Medulla oblongata (tissue), 1 donor: ENCODE measurements at regions not wholly inside any gene's neighbourhood (a gene's known extent, or its start where the extent isn't known, plus 50 kb on each side); places are given as distances from the start of the nearest gene placed in this dataset.

Experiments
- DNase-seq: peaks from one replicate; pipeline ENCODE4 v3.0.0-alpha.2; 2015; ENCODE audit errors: extremely low spot score

GRCh38 chr7:118696879-118697278 is 472.4 kb downstream of the ANKRD7 start:
- no peak for DNase-seq

- DNase-seq: no peak
Observed at GRCh38 chr7:118699222-118699621, 474.7 kb downstream of the ANKRD7 start.

DNA sequence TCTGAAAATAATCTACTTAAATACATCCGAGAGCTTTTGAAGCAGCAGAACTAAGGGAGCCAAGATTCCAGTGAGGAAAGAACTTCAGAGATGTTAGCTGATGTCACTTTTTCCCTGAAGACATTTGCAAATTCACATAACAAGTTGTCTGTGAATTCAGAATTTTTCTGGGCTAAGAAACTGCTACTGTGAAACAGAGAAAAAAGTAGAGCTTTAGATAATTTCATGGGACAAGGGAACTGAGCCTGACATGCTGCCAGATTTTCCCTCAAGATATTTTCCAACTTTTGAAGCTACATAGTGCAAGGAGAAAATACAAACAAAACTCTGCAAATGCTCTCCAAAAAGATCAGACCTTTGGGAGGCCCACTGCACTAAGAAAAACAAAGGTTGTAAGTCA is 484.2 kb downstream of the ANKRD7 start:
- DNase-seq: peak; percentile 23

DNA sequence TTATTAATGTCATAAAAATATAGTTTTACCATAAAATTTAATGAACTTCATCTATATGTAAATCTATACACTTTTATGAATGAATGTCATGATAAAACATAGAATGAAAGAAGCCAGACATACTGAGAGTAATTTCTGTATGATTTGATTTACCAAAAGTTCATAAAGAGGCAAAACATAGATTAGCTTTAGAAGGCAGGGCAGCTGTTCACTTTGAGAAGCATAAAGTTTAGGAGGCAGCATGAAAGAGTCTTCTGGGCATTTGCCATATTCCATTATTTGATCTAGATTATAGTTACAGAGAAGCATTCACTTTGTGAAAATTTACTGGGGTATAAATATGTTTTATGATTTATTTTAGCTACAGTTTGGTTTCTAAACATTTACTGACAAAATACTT is 487.2 kb downstream of the ANKRD7 start:
- no peak for DNase-seq

DNA sequence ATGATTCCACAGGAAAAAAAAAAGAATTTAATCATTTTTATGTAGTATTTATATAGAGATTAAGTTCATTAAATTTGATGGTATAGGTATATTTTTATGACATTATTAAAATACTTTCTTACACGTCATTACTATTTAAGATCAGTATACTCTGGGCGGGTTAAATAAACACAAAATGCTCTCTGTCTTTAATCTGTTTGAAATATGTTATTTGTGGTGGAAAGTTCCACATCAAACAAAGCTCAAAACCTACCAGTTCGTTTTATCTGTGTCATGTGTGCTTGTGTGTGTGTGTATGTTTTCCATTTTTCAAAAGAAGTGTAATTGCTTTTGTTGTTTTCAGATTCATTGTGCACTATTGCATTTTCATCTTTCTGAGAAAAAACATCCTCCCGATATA is 488.5 kb downstream of the ANKRD7 start:
- DNase-seq: no peak

DNA sequence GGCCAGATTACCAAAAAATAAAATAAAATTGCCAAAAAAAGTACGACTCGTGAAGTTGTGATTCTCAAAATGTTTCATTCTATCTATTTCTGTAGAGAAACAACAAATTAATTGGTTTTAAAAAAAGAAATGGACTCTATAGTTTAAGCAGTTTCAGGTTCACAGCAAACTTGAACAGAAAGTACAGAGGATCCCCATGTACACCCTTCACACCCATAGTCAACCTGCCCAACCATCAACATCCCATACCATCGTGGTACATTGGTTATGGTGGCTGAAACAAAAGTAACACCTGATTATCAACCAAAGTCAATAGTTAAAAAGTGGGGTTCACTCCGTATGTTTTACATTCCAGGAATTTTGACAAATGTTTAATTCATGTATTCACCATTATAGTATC is 496.1 kb downstream of the ANKRD7 start:
- no peak for DNase-seq

- DNase-seq: no peak
Observed at GRCh38 chr7:118731854-118732253, 507.4 kb downstream of the ANKRD7 start.

DNA sequence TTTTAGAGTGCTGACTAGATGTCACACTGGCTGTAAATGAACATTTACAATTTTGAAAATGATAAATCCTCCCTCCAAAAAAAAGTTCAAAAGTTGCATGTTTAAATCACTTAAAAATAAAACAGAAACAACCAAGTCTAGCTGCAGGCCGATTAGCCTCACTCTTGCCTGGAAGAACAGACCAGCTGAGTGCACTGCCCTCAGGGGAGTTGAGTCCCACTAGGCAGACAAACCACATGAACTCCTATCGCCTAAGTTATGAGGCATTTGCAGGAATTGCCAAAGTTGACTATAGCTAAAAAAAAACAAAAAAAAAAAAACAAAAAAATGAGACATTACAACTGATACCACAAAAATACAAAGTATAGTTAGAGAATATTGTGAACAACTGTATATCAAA is 510.0 kb downstream of the ANKRD7 start:
- no peak for DNase-seq

GRCh38 chr7:118735441-118735840 is 510.9 kb downstream of the ANKRD7 start:
- no peak for DNase-seq

- no peak for DNase-seq
Observed at GRCh38 chr7:118737935-118738334, 513.4 kb downstream of the ANKRD7 start.

GRCh38 chr7:118745927-118746326 is 521.4 kb downstream of the ANKRD7 start:
- no peak for DNase-seq

DNA sequence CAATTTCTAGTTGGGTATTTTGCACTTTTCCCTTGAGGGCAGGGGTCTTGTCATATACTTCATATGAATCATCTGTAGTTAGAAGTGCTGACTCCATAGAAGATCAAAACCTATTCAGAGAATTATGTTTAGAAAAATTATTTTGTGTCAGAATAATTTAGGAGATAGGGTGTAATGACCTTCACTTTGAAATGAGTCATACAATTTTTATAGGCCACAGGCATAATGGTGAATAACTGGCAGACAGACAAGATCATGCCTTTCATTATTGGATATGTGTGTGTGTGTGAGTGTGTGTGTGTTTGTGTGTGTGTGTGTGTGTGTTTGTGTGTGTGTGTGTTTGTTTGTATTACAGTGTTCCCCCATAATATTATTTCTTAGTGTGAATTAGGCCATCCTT is 523.0 kb downstream of the ANKRD7 start:
- DNase-seq: no peak

DNA sequence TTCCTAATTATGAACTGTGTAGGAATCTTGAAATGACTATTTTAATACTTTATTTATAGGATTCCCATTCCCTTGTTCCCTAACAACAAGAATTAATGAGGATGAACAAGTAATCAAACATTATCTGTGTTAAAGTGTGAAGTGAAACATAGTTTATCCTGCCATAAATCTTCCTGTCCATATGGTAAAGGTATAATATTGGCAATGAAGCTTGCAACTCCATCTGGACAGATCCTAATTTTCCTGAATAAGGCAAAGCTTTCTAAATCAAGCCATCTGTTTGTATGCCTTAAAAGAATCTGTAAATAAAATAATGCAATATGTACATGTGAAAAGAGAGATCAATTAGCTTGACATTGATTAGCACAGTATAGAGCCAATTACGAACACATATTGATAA is 529.0 kb downstream of the ANKRD7 start:
- DNase-seq: no peak

DNA sequence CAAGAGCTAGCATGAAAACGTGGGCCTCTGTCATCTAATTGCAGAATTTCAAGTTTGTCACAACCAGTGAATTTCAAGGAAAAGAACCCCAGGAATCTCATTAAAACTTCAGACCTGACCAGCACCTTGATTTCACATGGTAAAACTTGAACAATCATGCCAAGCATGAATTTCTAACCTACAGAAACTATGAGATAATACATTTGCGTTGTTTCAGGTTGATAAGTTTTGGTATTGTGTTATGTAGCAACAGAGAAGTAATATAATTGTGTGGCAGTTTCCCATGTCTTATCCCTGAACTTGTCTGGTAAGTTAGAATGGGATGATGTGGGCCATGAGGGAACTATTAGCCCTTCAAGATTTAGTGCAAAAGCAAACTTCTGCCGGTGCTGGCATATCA is 530.1 kb downstream of the ANKRD7 start:
- no peak for DNase-seq

GRCh38 chr7:118755067-118755625 is 530.6 kb downstream of the ANKRD7 start:
- DNase-seq: no peak

DNA sequence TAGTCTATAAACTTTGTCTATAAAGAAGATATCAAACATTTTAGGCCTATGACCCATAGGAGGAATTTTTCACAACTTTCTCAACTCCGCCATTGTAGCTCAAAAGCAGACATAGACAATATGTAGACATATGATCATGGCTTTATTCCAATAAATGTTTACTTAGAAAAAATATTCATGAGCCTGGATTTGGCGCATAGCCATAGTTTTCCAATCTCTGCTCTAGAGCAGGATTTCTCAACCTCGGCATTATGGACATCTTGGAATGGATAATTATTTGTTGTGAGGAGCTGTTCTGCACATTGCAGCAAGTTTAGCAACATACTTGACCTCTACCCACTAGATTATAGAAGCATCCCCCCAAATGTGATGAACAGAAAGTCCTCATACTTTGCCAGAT is 532.6 kb downstream of the ANKRD7 start:
- DNase-seq: no peak

GRCh38 chr7:118758582-118758981 is 534.1 kb downstream of the ANKRD7 start:
- DNase-seq: no peak

- no peak for DNase-seq
Observed at GRCh38 chr7:118759921-118760320, 535.4 kb downstream of the ANKRD7 start.

DNA sequence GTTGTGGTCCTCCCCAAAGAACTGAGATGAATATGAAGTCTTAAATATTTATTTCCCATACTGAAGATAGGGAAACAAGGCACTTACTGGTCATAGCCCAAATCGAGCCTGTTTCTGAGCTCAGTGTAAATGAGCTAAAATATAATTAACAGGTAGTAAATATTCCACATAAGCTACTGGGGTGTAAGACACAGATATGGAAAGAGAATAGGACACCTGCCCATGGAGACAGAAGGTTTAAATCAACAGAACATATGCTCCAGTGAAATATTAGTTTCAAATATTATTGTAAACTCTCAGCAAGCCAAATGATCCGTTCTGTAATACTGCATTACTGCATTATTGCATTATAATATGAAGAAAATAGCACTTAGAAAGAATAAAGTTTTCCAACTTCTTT is 537.9 kb downstream of the ANKRD7 start:
- DNase-seq: no peak

GRCh38 chr7:118764221-118764620 is 539.7 kb downstream of the ANKRD7 start:
- DNase-seq: no peak

- DNase-seq: no peak
Observed at GRCh38 chr7:118771672-118772071, 547.2 kb downstream of the ANKRD7 start.

DNA sequence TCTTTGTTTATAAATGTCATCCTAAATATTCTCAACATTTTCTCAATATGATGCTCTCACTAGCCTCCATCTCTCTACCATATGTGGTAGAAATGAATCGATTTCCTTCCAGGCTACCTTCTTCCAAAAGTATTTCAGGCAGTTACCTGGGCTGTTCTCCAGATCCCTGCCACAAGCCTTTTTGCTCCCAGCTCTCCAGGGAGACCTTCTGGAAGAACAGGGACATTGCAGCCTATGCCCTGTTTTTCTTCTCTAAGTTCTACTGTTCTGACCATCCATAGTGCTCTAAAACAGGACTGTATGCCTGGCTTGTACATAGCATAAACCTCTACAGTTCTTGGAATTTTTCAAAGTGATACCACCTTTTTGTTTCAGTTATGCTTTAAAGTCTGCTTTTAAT is 552.8 kb downstream of the ANKRD7 start:
- no peak for DNase-seq

DNA sequence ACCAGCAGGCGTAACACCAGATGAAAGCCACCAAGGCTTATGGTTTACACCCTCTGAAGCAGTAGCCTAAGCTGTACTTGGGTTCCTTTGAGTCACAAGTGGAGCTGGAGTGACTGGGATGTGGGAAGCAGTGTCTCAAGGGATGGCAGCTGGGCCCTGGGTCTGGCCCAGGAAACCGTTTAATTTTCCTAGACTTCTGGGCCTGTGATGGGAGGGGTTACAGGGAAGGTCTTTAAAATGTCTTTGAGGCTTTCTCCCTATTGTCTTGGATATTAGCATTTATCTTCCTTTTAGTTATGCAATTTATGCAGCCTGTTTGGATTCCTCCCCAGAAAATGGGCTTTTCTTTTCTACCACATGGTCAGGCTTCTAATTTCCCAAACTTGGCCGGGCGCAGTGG is 568.2 kb downstream of the ANKRD7 start:
- DNase-seq: no peak

DNA sequence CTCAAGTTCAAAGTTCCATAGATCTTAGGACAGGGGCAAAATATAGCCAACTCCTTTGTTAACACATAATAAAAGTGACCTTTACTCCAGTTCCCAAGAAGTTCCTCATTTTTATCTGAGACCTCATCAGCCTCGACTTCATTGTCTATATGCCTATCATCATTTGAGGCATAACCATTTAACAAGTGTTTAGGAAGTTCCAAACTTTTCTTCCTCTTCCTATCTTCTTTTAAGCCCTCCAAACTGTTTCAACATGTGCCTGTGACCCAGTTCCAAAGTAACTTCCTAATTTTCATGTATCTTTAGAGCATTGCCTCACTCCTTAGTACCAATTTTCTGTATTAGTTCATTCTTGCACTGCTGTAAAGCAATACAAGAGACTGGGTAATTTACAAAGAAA is 569.1 kb downstream of the ANKRD7 start:
- DNase-seq: no peak

DNA sequence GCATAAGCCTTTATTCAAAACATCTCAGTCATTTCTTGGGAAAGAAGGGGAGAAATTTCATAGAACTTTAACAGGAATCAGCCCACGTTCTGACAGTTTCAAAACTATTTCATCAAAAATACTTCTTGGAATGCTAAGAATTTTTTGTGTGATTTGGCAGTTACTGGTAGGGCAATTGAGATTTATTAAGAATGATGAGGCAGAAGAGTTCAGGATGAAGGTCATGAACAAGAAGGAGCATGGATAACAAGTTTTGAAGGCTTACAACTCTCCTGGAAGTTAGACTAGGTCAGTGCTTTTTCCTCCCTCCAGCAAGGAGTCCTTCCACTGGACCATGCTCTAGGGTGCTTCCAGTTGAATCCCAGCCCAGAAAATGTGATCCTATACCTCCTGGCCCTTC is 569.9 kb downstream of the ANKRD7 start:
- no peak for DNase-seq
